ENCODE measurements at regions not wholly inside any gene's neighbourhood (a gene's known extent, or its start where the extent isn't known, plus 50 kb on each side); places are given as distances from the start of the nearest gene placed in this dataset.

DNA sequence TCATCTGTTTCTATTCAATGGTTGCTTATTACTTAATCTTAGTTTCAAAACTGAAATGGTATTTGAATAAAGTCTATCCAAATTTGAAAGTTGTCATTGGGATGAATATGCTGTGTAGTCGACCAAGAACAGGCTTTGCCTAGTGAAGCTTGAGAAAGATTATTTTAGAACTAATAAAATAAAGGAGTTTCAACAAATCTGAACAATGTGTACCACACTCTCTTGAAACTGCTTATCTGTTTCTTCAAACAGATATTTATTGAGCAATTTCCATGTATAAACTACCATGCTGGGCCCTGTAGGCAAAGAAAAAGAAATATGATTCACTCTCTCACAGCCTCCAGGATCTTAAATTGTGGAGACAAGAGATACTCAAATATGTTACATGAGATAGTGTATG is 174.4 kb downstream of the OGFRL1 start:
- no peak overlapping the region for H3K4me3 ChIP-seq (ENCODE audit: low read depth, low read length)
- DNase-seq (ENCODE audit: low read depth): peak; percentile 14
- TF ChIP-seq, protein P1, sequence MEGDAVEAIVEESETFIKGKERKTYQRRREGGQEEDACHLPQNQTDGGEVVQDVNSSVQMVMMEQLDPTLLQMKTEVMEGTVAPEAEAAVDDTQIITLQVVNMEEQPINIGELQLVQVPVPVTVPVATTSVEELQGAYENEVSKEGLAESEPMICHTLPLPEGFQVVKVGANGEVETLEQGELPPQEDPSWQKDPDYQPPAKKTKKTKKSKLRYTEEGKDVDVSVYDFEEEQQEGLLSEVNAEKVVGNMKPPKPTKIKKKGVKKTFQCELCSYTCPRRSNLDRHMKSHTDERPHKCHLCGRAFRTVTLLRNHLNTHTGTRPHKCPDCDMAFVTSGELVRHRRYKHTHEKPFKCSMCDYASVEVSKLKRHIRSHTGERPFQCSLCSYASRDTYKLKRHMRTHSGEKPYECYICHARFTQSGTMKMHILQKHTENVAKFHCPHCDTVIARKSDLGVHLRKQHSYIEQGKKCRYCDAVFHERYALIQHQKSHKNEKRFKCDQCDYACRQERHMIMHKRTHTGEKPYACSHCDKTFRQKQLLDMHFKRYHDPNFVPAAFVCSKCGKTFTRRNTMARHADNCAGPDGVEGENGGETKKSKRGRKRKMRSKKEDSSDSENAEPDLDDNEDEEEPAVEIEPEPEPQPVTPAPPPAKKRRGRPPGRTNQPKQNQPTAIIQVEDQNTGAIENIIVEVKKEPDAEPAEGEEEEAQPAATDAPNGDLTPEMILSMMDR (IDR thresholded peaks at IDR 0.05; ENCODE audit: control insufficient read depth, extremely low read depth, insufficient read depth): no peak

DNA sequence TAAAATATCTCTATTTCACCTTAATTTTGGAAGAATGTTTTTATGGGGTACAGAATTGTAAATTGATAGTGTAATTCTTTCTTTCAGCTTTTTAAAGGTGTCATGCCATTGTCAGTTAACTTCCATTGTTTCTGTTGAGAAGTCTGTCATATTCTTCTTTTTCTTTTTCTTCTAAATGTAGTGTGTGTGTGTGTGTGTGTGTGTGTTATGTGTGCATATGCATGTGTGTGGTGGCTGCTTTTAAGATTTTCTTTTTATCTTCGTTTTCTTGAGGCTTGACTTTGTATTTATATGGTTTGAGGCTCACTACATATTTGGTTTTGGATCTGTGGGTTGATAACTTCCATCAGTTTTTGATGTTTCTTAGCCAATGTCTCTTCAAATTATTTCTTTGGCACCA is 176.5 kb downstream of the OGFRL1 start:
- no peak overlapping the region for H3K4me3 ChIP-seq (ENCODE audit: low read depth, low read length)
- no peak for DNase-seq (ENCODE audit: low read depth)
- TF ChIP-seq, protein P1 (IDR thresholded peaks at IDR 0.05; ENCODE audit: control insufficient read depth, extremely low read depth, insufficient read depth): no peak

DNA sequence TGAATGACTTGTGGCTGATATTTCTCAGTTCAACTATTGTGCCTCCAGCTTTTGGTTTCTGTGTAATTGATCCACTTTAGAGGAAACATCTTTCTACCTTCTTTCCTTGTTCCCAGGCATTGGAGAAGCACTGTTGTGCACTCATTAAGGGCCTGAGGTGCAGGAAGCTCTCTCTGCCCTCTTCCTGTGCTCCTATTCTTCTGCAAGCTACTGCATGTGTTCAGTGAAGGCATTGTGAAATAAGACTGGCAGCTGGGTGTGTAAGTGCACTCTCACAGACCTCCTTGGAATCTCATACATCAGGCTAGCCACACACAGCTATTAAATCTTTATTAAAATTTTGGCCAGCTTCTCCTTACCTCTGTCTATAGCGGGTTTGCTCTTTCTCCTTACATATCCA is 177.8 kb downstream of the OGFRL1 start:
- no peak for DNase-seq (ENCODE audit: low read depth)
- TF ChIP-seq, protein P1 (IDR thresholded peaks at IDR 0.05; ENCODE audit: control insufficient read depth, extremely low read depth, insufficient read depth): no peak
- no peak overlapping the region for H3K4me3 ChIP-seq (ENCODE audit: low read depth, low read length)

DNA sequence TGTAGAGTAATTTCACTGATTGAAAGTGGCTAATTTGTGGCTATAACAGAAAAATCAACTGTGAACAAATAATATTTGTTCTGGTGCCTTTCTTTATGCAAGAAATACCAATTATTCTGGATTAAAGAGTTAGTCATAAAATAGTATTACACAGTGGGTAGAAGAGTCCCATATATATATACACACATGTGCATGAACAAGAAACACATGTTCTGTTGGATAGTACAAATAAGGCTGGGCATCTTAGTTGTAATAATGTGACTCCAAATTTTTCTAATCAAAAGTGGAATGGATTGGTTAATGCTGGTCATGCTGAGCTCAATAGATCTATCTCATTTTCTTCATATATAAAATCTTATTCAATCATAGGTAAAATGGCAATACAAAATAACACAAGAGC is 179.4 kb downstream of the OGFRL1 start:
- no peak overlapping the region for H3K4me3 ChIP-seq (ENCODE audit: low read depth, low read length)
- no peak for DNase-seq (ENCODE audit: low read depth)
- TF ChIP-seq, protein P1 (IDR thresholded peaks at IDR 0.05; ENCODE audit: control insufficient read depth, extremely low read depth, insufficient read depth): no peak

DNA sequence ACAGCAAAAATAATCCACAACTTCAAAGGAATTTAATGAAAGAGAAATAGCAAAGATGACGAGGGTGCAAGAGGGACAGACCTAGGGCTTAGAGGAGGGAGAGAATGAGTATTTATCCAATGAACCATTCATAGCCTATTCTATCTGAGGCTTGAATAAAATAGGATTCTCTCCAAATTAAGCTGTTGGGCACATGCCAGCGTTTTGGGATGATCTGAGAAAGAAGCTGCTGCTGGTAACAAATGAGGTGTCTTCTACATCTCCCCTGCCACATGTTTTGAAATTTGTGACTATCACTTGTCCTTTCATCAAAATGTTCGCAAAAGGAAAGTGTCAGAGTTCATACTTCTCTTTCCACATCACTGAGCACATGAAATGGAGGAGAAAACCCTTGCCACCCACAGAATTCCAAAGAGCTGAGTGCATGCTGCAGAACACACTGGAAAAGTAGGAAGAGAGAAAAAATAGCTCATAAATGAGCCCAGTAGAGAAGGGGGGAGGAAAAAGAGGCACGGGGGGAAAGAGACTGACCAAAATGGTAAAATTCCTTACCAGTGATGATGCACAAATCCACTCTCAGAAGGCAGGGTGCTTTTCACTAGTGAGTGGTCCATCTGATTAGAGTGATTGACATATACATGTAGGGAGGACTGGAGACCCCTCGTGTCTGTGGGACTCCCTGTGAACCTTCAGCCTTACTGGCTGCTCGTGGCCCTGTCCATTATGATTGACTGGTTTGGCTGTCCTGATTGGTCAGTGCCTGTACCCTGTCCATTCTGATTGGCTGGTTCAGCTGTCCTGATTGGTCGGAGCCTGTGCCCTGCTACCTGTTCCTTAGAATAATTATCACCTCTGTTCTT is 180.5 kb downstream of the OGFRL1 start:
- H3K4me3 ChIP-seq (ENCODE audit: low read depth, low read length): no peak overlapping the region
- no peak for DNase-seq (ENCODE audit: low read depth)
- TF ChIP-seq, protein P1 (IDR thresholded peaks at IDR 0.05; ENCODE audit: control insufficient read depth, extremely low read depth, insufficient read depth): no peak

DNA sequence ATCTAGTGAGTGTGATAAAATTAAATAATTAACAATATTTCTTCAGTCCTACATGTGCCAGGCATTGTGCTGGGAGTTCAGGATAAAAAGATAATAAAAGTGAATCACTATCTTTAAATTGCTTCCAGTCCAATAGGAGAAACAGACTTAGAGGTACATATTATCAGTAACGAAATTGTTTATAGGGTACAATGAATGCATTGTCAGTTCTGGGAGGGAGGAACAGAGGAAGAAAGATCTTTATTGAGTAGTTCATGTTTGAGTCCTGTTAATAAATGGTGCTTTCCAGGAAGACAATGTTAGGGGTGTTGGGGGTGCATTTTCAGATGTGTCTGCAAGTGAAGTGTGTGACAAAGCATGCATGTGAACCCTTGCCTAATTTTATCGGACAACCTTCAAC is 183.1 kb downstream of the OGFRL1 start:
- H3K4me3 ChIP-seq (ENCODE audit: low read depth, low read length): no peak overlapping the region
- TF ChIP-seq, protein P1 (IDR thresholded peaks at IDR 0.05; ENCODE audit: control insufficient read depth, extremely low read depth, insufficient read depth): no peak
- no peak for DNase-seq (ENCODE audit: low read depth)

DNA sequence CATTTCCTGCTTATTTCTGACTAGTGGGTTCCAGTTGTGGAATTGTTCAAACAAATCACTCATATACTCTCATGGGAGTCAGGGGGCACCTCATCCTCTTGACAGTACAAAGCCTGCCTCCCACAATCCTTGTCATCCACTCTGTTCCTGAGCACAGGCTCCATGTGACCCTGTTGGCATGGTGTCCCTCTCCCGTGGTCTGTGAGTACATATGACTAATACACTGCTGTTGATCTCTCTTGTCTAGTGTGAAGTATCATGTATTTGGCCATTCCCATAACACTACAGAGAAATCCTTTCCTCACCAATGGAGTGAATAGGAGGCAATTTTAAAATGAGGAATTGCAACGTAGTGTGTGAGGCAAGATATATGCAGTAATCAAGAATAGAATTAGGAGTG is 185.3 kb downstream of the OGFRL1 start:
- TF ChIP-seq, protein P1 (IDR thresholded peaks at IDR 0.05; ENCODE audit: control insufficient read depth, extremely low read depth, insufficient read depth): no peak
- H3K4me3 ChIP-seq (ENCODE audit: low read depth, low read length): no peak overlapping the region
- DNase-seq (ENCODE audit: low read depth): no peak
